Fibroblast of peridontal ligament (primary cell): ENCODE measurements at regions not wholly inside any gene's neighbourhood (a gene's known extent, or its start where the extent isn't known, plus 50 kb on each side); places are given as distances from the start of the nearest gene placed in this dataset.
"Not testable (repeated sequence)": the region's sequence is repeated elsewhere in the genome, so short reads cannot be mapped to it uniquely, and the experiment has no call there.

ENCODE experiments used
- DNase-seq: peaks from one replicate; pipeline ENCODE4 v3.0.0-alpha.2; 2010; ENCODE audit errors: extremely low read depth

DNA sequence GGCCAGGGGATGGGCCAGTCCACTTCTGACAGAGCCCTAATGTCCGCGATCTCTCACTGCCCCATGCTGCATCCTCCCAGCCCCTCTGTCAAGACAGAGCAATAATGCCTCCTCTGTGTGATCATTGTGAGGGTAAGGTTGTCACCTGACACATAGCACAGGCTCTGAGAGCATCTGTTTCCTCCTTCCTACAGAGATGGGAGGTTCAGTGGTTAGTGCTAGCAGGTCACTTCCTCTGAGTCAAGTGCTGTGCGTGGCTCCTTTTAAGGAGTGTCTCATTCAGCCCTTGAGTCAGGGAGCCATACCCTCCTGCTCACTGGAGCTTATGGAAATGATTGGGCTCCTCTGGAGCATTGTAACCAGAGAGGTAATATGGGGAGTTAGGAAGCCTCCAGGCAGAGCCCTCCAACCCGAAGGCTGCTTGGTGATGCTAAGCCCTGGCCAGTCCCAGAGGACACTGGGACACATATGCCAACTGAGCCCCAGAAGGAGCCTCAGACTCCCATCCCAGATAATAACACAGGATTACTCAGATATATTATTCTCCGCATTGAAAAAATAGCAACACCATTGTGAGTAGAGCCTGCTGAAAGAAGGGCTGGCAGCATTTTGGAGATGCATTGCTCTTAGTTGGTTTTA lies 189.0 kb downstream of the GALNT1 start:
- DNase-seq, result no peak

DNA sequence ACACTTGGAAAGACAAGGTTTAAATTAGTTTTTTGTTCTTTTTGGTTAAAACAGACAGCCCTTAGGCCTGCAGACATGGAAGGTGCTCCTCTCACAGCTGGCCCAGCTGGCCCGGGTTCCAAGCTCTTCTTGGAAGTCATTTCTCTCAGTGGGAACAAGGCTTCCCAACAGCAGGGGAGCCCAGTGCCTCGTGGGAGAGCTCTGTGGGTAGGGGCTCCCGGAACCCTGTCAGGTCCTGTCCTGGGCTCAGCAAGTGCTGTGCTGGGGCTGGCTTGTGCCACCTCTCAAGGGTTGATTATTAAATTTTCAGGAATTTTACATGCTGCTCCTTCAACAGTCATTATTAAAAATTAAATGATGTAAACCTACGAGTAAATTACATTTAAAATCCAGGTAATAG lies 189.6 kb downstream of the GALNT1 start:
- no peak for DNase-seq

GRCh38 chr18:35775887-35776286 lies 194.3 kb downstream of the GALNT1 start:
- peak; percentile 24 for DNase-seq

DNA sequence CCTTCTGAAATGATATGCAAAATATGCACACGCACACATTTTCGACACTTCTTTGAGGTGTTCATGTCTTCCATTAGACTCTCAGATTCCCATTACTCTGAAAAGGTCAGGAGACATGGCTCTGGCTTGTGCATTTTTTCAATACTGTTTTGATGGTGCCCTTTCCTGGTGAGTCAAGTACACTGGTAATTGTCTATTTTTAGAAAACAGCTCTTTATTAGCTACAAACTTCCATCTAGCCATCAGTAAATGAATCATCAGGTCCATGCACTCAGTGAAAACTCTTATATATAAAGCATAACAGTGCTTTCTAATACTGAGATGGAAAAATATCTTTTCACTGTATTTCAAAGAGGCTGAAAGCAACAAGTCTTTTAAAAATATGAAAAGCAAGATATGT lies 194.9 kb downstream of the GALNT1 start:
- DNase-seq, result no peak

GRCh38 chr18:35777039-35777438 lies 195.4 kb upstream of the RMP24 start:
- DNase-seq, result no peak

DNA sequence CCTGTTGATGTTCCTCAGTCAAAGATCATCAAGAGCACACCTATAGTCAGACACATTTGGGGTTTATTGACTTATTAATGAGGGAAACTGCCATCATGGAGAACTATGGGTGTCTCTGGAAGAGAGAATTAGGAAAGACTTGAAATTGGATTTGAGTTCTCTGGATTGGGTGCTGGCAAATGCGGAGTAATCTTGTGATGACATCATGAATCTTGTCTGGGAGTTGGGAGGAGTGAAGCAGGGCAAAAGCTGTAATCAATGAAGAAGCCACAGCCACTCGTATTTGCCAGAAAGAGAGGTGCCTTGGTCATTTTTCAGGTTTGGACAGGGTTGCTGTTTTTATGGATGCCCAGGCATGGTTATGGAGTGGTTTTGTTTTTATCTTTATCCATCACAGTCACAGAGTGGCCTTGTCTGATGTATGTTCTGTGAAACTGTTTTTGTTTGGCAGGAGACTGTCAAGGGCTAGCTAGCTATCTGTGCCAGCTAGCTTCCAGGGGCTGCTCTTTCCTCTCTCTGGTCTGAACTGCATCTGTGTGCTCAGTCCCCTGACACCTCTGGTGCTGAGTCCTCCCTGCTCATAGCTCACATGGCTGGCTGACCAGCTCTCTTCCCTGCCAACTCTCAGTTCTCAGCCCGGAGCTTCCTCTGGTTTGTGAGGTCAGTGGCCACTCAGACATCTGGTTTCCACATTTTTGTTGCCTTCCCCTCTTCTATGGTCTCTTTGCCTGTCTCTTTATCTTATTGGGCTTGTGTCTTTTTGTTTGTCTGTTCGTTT lies 193.4 kb upstream of the RMP24 start:
- no peak for DNase-seq

DNA sequence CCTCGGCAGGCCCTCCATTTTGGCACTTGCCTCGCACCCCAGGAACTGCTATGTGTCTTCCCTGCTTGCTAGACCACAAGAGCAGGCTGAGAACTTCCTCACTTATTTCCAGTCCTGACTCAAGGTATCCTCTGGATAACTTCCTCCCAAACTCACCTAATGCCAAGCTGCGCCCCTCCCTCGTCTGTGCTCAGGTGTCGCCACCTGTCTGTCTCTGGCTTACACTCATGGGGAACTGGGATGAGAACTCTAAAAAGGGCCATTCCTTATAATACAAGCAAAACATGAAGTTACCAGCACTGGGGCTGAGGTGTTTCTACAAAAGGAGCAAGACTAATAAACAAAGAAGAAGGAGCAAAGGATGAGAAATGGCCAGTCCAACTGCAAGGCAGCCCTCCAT lies 191.5 kb upstream of the RMP24 start:
- DNase-seq, result no peak

- no peak for DNase-seq
These were observed 189.6 kb upstream of the RMP24 start for GRCh38 chr18:35782926-35783325.

DNA sequence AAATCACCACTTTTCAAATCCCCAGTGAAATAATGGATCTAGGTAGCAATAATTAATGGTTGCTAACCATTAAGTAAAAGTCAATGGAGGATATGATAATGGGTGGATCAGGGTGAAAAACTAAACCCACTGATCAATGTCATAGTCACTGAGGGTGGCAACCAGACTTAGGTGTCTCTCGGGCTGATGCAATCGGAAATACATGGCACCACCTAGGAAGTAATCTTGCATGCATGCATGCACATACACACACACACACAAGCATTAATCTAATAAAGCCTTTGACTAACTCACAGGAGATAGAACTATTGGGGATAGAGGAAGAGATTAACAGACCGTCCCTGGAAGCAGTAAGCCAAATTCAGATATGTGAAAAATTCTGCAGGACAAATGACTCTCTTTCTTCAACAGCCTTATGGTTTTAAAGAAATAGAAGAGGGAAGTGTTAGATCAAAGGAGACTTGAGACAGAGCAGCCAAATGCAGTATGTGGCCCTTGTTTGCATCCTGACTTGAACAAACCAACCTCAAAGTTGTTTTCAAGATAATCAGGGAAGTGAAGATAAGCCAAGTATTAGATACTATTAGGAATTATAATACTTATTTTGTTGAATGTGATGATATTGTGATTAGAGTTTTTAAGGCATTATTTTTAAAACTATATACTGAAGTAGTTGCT lies 186.0 kb upstream of the RMP24 start:
- DNase-seq, result no peak

DNA sequence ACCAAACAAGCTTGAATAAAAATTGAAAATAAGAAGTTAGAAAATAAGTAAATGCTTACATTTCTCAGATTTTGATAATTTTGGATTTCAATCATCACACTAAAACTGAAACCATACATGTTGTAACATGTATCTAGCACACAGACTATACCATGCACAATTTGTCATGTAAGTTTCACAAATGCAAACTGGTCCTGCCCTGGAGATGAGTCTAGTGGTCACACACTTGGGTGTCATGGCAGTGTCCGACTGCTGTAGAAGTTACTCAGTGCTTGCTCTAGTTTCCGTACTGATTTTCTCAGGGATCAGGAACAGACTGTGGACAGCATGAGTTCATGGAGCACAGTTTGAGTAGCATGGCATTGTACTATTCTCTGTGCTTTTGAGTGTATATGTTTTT lies 182.9 kb upstream of the RMP24 start:
- DNase-seq, result no peak

- no peak for DNase-seq
These were observed 174.5 kb upstream of the RMP24 start for GRCh38 chr18:35797948-35798347.

- DNase-seq, result peak; percentile 2
These were observed 168.9 kb upstream of the RMP24 start for GRCh38 chr18:35803551-35803950.

DNA sequence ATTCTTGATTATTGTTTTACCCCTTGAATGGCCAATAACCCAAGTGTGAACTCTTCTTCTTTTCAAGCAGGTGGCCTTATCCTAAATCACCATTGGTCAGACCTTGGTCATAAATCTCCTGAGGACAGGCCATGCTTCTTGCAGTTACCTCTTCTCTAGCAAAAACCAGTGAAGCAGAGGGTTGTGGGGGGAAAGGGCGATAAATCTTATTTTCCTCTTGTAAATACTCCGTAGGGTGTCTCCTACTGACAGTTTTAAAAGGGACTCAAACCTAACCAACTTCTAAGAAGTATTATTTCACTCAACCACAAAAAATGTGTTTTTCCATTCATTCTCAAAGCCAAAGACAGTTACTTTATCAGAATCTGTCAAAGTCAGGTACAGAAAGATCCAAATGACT lies 168.1 kb upstream of the RMP24 start:
- DNase-seq, result no peak

DNA sequence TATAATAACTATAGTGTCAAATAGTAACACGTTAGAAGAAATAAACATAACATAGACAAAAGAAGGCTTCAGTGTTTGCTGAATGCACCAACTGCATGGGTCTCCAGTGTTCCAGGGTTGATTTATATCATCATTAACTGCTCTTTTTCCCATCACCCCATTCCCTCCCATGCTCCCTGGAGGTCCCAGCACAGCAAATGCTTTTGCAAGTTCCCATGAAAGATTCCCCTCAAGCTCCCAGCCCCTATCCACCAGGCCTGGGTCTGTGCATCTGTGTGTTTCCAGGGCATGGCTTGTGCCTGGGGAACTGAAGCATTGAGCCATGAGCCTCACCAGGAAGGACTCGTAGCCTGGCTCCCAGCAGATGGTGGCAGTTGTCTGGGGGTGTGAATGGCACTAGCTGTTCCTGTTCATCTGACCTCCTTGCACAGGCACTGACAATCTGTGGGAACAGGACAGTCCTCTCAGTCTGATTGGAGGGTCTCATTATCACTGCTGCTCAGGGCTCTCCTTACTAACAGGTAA lies 164.6 kb upstream of the RMP24 start:
- DNase-seq, result no peak

DNA sequence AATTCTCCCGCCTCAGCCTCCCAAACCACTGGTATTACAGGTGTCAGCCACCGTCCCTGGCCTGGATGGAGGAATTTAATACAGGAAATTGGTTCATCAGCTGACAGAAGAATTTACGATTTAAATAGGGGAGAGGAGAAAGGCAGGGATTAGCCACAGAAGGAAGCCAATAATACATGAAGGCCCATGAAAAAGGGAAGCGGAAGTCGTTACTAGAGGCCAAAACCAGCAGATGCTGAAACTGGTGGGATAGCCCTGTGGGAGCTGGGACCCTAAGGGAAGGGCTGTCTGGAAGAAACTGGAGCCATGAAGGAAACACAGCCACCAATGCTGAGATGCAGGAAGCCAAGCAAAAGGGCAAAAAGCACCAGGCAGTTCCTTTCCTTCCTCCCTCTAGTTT lies 163.7 kb upstream of the RMP24 start:
- no peak for DNase-seq

- no peak for DNase-seq
These were observed 162.0 kb upstream of the RMP24 start for GRCh38 chr18:35810520-35810919.

DNA sequence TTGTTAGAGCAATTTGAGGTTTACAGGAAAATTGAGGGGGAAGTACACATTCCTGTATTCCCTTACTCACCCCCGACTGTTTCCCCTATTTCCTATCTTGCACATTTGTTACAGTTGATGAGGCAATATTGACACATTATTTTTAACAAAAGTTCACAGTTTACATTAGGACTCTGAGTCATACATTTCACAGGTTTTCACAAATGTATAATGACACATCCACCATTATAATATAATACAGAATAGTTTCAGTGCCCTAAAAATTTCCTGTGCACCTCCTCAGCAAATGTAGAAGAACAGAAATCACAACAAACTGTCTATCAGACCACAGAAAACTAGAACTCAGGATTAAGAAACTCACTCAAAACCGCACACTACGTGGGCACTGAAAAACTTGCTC lies 160.6 kb upstream of the RMP24 start:
- DNase-seq, result no peak

- not testable (repeated sequence) for DNase-seq
These were observed 157.5 kb upstream of the RMP24 start for GRCh38 chr18:35815011-35815410.

DNA sequence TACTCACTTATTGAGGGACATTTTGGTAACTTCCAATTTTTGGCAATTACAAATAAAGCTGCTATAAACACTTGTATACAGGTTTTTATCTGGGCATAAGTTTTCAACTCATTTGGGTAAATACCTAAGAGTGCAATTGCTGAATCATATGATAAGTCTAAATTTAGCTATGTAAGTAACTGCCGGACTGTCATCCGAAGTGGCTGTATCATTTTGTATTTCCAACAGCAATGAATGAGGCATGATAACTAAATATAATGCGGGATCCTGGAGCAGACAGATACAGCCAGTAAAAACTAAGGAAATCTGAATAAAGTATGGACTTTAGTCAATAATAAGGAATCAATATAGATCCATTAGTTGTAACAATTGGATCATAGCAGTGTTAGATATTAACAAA lies 156.5 kb upstream of the RMP24 start:
- no peak for DNase-seq

DNA sequence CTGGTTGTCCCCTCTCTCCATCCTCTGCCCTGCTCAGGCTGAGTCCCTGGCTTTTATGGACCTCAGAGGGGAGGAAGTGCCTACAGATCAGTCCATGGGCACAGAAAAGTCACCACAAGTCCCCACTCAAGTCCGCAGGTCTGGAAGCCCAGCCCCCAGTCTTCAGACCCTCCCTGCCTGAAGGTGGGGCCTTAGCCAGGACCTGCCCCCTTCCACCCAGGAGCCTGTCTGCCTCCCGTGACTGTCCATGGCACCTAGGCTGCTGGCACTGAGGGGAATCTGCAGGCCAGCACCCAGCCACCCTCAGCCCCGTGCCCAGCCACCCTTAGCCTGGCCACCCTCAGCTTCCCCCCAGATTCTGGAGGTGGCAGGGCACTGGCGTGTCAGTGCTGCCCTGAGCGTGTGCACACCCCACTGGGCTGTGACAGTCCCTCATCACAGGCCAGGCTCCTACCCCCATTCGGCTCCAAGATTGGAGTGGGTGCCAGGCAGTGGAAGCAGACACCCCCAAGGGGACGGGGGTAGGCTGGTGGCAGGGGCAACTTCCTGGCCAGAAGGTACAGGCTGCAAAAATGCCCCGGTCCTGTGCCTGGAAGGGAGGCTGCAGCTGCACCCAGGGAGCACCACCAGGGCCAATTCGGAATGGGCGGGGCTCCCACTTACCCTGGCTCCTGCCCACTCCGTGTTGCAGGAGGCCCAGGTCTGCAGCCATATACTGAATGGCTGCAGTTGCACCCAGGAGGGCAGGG lies 154.7 kb upstream of the RMP24 start:
- DNase-seq, result no peak

DNA sequence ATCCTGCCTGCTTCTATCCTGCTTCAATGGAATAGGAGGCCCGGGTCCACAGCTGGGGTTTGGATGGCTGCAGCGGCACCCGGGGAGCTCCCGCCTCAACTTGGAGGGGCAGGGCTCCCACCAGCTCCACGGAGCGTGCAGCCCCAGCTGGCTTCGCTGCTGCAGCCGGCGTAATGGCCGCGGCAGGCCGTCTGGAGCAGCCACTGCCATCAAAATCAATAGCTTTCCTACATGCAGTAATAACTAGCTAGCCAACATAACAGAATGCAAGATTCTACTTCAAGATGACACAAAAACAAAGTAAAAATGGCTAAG lies 154.2 kb upstream of the RMP24 start:
- DNase-seq, result no peak

GRCh38 chr18:35822413-35822812 lies 150.1 kb upstream of the RMP24 start:
- DNase-seq, result no peak
